ACHN (cell line): ENCODE measurements at regions not wholly inside any gene's neighbourhood (a gene's known extent, or its start where the extent isn't known, plus 50 kb on each side); places are given as distances from the start of the nearest gene placed in this dataset.
"Not testable (repeated sequence)": the region's sequence is repeated elsewhere in the genome, so short reads cannot be mapped to it uniquely, and the experiment has no call there.

Experiments
- DNase-seq: peaks from one replicate; pipeline ENCODE4 v3.0.0-alpha.2; 2015
- in situ Hi-C: cut with HindIII; loops from 2 replicates; pipeline ENCODE4 v1.10.0; 2017; ENCODE audit warnings: low sequenced_read_pairs, low pct_ligation_motif_present, low pct_unique_long_range_greater_than_20kb

DNA sequence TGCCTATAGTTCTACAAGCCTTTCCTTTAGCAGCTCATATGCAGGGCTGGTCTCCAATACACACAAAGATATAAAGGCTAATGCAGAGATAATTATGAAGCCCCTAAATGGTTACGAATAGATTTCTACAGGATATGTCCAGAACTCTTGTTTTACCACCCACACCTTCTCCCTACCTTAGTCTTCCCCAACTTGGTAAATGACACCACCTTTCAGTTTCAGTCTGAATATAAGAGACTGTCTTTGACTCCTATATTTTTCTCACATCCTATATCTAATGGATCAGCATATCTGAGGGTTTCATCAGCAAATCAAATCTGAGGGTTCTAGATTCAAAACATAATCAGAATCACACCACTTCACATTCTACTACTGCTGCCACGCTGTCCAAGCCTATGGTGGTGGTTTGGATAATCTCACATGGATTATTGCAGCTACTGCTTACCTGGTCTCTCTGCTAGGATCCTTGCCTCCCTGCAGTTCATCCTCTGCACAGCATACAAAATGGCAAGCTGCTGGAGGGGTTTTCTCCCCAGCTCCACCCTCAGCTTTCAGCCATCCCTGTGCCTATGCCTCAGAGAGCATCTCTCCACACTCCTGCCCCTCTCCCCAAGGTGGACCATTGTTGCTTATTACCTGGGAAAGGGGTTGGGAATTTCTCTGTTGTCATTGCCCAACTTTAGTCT lies 178.0 kb upstream of the SPOPL start:
- in situ Hi-C loops = no loop called here
- no peak for DNase-seq

DNA sequence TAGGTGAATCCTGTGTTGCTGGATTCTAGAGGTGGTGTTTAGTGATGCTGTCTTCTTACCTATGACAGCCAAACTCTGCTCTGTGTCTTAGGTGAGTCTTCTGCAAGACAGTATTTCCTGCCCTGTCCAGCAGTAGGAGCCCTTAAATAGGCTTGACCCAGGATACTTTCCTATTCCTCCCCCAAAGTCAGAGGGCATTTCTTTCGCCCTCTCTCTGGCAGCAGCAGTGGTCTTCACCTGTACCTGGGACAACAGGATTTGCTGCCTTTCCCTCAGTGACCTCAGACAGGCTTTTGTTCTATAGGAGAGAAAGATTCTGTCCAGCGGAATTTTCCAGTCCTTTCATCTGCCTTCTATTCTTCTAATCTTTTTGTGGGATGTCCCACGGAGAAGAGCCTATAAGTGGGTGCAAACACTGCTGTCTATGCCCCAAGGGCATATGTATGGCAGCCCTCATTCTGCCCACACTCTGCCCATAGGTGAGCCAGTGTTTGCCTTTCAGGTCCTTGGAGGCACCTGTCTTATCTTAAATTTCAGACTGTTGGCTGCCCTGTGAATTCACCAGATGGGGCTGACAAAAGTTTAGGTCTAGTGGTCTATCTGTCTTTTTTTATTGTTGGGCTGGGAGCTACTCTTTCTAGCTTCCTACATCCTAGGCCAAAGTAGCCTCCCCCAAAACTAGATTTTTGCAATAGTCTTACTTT lies 177.3 kb upstream of the SPOPL start:
- no peak for DNase-seq
- in situ Hi-C loops = no loop called here

DNA sequence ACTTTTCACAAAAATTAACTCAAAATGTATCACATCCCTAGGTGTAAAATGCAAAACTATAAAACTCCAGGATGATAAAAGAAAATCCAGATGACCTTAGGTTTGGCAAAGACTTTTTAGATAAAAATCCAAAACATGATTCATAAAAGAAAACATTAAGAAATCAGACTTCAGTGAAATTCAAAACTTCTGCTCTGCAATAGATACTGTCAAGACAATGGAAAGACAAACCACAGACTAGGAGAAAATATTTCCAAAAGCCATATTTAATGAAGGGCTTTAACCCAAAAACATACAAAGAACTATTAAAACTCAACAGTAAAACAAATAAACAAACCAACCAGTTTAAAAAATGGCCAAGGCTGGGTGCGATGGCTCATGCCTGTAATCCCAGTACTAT lies 173.6 kb upstream of the SPOPL start:
- in situ Hi-C loops = no loop called here
- no peak for DNase-seq

DNA sequence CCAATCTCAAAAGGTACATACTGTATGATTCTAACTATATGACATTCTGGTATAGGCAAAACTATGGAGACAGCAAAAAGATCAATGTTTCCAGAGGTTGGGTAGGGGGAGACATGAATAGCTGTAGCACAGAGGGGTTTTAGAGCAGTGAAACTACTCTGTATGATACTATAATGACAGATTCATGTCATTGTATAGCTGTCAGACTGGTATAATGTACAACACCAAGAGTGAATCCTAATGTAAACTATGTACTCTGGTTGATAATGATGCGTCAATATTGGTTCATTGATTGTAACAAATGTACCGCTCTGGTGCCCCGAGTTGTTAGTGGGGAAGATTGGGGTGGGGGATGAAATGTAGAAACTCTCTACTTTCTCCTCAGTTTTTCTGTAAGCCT lies 172.4 kb upstream of the SPOPL start:
- DNase-seq = no peak
- in situ Hi-C loops = no loop called here

DNA sequence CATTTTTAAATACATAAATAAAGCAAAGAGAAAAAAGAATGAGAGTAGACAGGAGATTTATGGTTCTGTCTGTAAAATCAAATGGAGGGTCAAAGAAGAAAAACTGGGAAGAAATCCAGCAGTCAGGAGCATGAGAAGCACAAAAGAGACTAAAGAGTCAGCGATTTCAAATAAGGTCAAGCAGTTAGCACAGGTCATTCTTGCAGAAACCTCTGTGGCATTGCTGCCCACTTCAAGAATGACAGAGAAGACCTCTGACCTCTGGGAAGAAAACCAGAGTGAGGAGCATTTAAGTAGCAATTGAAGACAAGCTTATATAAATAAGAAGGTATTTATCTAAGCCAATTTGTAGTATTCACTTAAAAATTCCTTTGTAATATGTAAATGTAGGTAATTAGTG lies 172.0 kb upstream of the SPOPL start:
- in situ Hi-C loops = no loop called here
- DNase-seq = no peak

DNA sequence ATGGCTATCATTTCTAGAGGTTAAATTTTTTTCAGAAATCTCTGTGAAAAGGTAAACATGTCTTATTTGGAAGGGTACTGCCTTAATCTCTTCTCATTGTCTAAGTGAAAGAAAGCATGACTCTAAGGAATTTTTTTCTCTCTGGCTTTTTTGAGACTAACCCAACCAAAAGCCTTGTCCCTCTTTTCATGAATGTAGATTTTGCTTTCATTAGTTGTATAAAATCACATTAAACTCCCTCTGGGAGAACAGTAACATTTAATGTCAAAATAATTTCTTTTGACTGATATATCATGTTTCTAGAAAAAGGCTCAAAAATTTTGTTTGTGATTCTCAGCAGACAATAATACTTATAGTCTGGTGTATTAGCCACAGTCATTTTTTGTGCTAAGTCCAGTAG lies 168.4 kb upstream of the SPOPL start:
- in situ Hi-C loops = no loop called here
- no peak for DNase-seq

DNA sequence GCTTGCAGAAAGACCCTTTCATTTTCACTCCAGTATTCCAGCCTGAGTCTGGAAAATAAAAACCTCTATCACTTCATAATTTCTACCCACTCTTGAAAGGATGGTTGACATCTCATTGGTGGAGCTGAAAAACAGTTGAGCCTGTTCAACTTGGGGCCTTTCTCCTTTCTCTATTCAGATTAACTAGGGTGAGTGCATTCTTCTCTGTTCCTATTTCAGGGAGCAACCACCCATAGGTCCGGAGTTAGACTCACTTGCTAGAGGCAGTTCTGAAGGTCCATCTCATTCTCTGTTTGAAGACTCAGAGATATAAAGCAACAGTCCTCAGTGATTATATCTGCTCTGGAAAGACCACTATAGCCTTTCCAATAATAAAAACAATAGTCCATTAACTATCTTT lies 167.9 kb upstream of the SPOPL start:
- in situ Hi-C loops = no loop called here
- DNase-seq = no peak

DNA sequence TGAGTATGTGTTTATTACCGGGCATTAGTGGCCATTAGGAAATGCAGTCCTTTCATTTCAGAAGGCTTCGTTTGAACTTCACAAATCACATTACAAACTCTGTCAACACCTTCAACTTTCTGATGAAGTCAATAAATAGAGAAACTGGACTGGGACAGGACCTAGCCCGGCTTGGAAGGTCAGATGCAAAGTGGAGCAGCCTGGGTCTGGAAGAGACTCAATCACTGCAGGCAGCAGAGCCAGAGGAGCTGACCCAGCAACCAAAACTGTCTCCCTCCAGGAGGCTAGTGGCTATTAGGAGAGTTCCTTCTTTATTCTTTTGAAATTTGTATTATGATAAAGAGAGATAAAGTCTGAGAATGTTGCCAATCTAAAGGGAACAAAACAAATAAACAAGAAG lies 167.2 kb upstream of the SPOPL start:
- in situ Hi-C loops = no loop called here
- DNase-seq = no peak

DNA sequence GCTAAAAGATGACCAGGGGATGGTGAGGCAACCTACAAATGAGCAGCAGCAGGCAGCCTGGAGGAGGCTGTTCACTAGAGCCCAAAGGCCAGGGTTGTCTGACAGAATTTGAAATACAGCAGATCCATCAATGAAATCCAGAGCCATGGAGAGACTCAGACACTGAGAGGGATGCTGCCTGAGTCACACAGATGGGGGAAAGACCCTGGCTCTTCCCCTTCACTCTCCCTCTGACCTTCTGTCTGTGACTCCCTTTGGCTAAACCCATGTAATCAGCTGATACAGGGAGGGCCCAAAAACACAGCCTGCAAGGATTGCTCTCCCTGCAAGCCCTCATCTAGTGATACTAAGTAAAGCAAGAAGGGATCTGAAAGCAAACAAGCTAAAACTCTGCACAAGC lies 166.5 kb upstream of the SPOPL start:
- in situ Hi-C loops = no loop called here
- no peak for DNase-seq

DNA sequence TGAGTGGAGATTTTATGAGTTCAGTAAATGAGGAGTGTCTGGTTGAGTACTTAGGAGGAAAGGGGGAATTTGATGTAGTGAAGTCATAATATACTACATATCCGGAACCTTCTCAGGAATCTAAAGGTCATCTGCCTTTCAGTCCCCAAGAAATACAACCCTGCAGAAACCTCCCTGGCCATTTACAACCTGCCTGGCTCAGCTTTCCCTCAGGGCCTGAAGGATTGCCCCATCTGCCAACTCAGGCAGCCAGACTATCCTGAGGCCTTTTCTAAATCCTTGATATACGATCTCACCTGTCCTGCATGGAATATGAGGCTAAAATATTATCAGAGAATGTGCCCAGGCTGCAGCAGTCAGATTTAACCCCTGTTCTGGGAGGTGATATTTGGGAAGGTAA lies 165.4 kb upstream of the SPOPL start:
- no peak for DNase-seq
- in situ Hi-C loops = no loop called here

DNA sequence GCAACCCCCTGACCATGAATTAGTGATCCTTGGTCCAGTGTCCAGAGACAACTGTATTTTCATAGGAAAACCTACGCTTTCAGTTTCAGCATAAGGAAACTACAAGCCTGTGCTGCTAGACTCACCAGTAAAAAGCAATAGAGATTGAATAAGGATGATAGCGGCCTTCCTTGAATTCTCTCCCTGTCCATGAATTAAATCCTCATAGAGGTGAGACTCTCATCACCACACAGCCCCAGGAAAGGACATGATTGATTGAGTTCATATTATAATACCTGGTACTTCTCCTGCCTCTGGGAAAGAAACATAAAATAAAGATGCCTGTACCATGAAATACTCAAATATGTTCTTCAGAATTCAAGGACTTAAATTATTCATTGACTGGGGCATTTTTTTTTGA lies 146.3 kb upstream of the SPOPL start:
- no peak for DNase-seq
- in situ Hi-C loops = no loop called here

DNA sequence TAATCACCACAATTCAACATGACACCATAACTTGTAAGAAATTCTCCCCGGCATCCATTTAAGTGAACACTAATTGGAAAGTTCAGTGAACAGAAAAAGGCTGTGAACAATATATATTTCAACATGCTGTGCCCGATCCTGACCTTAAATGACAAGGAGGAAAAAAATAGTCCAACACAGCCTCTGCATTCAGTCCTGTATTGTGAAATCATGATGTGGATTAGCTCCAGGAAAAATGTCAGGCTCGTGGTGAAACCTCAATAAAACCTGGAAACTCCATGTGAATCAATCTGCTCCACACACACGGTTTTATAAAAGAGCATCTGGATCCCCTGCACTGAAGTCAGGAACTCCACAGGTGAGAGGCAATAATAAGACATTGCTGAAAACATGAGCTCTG lies 145.4 kb upstream of the SPOPL start:
- in situ Hi-C loops = no loop called here
- no peak for DNase-seq

DNA sequence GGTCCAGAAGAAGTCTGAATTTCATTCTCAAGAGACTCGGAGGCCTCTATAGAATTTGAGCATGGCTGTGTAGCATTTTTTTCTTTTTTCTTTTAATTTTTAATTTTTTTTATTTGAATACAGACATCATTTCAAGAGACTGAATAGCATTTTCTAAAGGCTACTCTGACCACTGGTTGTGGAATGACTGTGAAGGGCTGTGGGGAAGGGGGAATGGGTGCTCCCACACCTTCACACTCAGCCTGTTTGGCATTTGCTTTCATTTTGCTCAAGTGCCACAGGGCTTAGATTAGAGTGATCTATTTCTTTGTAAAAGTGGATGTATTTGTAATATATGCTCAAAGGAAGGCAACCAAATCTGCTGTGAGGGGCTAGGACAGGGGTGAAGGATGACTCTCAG lies 142.0 kb upstream of the SPOPL start:
- no peak for DNase-seq
- in situ Hi-C loops = no loop called here

DNA sequence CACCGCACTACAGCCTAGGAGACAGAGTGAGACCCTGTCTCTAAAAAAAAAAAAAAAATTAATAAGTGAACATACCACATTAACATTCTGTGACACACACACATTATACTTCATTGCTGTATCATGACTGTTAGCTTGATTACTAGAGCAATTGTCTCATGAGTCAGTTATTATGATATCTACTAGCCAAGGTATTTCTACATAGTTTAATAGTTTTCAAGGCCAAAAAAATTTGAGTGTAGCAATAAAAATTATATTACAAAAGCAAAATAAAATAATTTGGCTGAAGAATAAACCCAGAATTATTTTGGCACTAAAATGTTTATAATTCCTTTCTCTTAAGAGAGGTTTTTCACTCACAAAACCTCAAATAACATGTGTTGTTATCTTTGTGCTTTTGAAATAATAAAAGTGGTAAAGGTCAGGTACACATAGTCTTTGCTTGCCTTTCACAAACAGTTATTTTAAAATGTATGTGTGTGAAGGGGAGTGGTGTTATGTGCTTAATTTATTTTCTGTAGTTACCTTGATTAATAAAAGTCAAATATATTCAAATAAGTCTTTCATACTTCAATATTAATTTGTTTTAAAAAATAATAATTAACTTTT lies 136.9 kb upstream of the SPOPL start:
- in situ Hi-C loops = no loop called here
- no peak for DNase-seq

DNA sequence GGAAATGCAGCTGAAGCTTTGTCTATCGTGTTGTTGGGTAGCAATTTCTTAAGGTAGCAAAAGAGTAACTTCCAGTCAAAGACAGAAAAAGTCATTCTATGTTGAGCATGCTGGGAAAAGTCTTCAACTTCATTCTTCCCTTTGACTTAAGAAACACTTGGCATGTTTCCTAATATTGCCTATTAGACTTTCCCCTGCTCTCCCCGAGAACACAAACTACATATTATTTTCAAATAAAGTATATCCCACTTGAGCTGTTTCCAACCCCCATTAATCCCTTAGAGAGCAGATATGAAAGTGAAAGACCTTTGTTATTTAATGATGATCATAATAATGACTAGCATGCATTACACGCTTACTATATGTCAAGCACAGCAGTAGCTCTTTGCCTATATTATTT lies 136.0 kb upstream of the SPOPL start:
- DNase-seq = no peak
- in situ Hi-C loops = no loop called here

DNA sequence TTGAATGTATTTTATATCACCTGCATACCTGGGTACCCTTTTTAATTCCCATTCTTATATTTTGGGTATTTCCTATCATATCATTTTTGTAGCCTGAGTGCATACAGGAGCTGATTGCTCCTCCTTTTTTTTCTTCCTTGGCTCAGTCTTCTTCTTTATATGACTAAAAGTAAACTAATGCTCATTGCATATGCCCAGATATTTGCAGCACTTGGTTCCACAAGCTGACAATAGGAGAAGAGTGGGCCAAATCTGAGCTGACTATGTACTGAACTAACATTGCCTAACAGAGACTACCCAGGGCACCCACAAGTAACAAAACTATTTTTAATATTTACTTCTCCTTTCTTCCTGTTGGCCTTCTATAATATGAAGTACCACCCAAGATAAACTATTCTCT lies 131.7 kb upstream of the SPOPL start:
- in situ Hi-C loops = no loop called here

DNA sequence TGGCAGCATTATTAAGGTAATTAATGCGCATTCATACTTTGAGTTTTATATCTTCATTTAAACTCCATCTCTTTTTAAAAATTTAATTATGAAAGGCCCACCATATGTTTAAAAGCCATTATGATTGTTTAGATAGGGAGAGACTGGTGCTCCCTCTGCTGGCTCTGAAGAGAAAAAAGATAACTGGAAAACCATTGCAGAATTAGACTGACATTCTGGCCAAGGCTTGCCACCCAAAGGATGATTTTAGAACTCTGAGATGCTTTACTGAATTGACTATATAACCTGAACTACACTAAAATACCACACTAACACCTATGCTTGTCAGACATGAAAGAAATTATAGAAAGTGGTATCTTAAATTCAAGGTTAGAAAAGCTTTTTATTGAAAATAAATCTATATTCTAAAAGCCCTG lies 127.6 kb upstream of the SPOPL start:
- peak; percentile 54 for DNase-seq
- in situ Hi-C loops = no loop called here

More for the DNA sequence above, 131.7 kb upstream of the SPOPL start:
- no peak for DNase-seq

DNA sequence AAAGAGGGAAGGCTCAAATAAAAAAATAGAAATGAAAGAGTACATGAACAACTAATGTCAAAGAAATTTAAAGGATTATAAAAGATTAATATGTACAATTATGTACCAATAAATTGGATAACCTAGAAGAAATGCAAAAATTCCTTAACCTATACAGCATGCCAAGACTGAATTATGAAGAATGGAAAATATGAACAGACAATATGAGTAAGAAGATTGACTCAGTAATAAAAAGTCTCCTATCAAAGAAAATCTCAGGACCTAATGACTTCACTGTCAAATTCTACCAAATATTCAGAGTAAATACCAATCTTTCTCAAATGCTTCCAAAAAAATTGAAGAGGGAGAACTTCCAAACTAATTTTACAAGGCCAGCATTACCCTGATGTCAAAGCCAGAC lies 120.2 kb upstream of the SPOPL start:
- DNase-seq = no peak
- in situ Hi-C loops = no loop called here

DNA sequence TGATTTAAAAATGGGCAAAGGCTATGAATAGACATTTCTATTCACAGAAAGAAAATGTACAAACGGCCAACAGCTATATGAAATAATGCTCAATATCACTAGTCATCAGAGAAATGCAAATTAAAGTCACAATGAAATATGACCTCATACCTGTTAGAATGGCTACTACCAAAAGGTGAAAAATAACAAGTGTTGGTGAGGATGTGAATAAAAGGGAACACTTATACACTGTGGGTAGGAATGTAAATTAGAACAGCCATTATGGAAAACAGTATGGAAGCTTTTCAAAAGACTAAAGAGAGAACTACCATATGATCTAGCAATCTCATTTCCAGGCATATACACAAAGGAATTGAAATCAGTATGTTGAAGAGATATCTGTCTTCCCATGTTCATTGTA lies 118.9 kb upstream of the SPOPL start:
- DNase-seq = no peak
- in situ Hi-C loops = no loop called here

DNA sequence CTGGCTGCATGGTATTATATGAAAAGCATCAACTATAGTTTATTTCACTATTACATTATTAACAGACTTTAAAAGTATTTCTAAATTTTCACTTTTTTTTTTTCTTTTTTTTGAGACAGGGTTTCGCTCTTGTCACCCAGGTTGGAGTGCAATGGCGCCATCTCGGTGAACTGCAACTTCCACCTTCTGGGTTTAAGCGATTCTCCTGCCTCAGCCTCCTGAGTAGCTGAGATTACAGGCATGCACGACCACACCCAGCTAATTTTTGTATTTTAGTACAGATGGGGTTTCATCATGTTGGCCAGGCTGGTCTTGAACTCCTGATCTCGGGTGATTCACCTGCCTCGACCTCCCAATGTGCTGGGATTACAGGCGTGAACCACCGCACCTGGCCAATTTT lies 115.4 kb upstream of the SPOPL start:
- in situ Hi-C loops, DNase-seq: not testable (repeated sequence)
